NCI-H1105 treated with DMSO at 0.1 percent for 48 hours (cell line): ENCODE measurements at regions not wholly inside any gene's neighbourhood (a gene's known extent, or its start where the extent isn't known, plus 50 kb on each side); places are given as distances from the start of the nearest gene placed in this dataset.
A peak's percentile ranks its signal among the peaks of the same experiment; 100 is the strongest.
"Not testable (repeated sequence)": the region's sequence is repeated elsewhere in the genome, so short reads cannot be mapped to it uniquely, and the experiment has no call there.

ENCODE experiments used
- DNase-seq: peaks from one replicate; lab custom pipeline; 2025; lab: John Stamatoyannopoulos, UW

- DNase-seq: no peak
Observed at GRCh38 chr12:19988948-19989347, 379.4 kb upstream of the PDE3A start.

GRCh38 chr12:19991146-19991545, 377.2 kb upstream of the PDE3A start:
- DNase-seq: no peak

- no peak for DNase-seq
Observed at GRCh38 chr12:19992311-19992710, 376.0 kb upstream of the PDE3A start.

- no peak for DNase-seq
Observed at GRCh38 chr12:19994968-19995367, 373.4 kb upstream of the PDE3A start.

- DNase-seq: no peak
Observed at GRCh38 chr12:19997656-19998400, 370.5 kb upstream of the PDE3A start.

DNA sequence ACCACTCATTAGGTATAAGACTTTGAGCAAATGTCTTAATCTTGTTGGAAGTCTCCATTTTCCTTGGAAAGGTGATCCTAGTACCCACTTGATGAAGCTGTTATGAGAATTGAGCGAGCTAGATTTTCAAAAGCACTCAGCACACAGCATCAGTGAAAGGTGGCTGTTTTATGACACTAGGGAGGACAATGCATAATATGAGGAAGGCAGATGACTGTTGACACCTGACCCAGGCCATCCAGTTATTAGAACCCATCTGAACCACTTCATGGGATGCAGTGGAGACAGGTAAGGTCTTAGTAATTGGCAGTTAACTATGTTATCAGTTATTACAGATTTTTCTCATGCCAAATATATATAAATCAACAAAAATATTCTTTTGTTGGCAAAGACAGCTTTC, 369.9 kb upstream of the PDE3A start:
- no peak for DNase-seq

GRCh38 chr12:19998961-19999804, 369.2 kb upstream of the PDE3A start:
- DNase-seq: no peak

GRCh38 chr12:19999805-20000138, 368.6 kb upstream of the PDE3A start:
- DNase-seq: no peak

GRCh38 chr12:20000229-20000849, 368.0 kb upstream of the PDE3A start:
- peak; percentile 32 for DNase-seq

DNA sequence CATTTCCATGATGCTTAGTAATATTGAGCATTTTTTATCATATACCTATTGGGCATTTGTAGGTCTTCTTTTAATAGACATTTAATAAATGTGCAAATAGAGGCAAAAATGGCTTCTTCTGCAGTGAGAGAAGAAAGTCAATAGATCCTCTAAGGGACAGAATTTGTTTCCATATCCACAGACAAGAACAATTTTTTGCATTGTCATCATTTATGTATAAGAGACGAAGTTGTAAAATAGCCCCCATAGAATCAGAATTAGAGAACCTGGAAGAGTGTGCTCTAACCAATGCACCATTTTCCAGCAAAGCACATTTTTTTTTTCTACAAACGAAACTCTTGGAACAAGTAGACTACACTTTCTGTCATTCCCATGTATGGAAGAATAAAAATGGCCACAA, 365.1 kb upstream of the PDE3A start:
- DNase-seq: no peak

DNA sequence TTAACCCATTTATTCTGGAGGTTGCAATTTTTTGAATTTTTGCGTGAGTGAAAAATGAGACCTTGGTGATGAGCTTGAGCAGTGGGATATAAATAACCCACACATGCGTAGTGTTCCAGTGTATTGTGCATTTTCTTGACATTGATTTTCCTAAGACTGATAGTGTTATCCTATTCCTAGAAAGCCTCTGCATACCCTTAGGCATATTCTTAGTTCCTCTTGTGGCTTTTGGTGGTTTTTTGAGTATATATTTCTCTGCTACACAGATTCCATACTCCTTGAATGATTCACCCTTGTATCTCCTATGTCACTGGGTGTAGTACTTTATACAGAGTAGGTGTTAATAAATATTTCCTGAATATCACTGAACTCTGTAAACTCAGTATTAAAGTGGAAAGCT, 363.4 kb upstream of the PDE3A start:
- no peak for DNase-seq

GRCh38 chr12:20006871-20007730, 361.2 kb upstream of the PDE3A start:
- no peak for DNase-seq

GRCh38 chr12:20009965-20010364, 358.4 kb upstream of the PDE3A start:
- DNase-seq: not testable (repeated sequence)

GRCh38 chr12:20011200-20011599, 357.1 kb upstream of the PDE3A start:
- DNase-seq: peak; percentile 72

DNA sequence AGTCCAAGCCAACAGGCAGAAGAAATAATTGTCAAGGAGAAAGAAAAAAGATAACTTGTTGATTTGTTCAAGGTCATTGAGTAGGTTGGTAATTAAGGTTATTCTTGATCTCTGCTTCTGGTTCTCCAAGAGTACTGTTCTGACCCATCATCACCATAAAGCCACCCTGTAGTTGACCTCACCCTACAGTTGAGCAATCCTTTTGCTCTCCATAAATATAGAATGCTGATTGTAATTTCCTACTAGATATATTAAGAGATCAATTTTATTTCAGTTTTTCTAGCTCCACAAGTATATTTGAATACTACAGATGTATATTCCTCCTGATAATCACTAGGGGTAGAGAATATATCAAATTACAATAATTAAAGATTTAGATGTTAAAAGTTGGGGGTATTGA, 350.5 kb upstream of the PDE3A start:
- DNase-seq: no peak

DNA sequence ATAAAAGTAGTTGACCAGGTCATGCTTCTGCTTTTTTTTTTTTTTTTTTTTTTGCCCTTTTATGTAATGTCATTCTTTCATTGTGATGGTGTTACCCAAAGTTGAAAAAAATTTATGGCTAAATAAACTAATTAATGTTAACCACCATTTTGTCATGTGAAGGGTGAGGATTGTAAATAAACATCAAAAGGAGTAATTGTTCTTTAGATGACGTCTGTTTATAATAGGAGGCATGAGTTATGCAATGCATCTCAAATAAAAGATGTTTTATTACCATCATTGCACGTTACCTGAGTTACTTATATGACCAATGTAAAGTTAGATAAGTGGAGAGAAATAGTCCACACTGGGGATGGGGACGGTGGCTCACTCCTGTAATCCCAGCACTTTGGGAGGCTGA, 349.9 kb upstream of the PDE3A start:
- DNase-seq: no peak

DNA sequence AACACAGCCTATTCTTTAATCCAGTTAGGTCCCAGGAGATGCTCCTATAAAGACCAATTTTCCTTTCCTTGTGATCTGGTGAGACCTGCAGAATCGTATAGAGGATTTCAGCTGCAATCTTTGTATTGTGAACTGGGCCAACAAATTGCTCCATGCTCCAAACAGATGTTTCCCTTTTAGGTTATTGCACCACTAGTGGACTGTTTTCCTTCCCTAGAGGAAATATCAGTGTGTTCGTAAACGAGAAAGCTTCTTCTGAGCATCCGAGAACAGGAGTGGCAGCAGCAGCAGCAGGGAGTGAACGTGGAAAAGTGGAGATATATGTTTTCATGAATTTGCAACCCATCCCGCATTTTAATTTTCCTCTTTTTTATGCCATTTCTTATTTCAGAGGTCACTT, 344.1 kb upstream of the PDE3A start:
- no peak for DNase-seq

DNA sequence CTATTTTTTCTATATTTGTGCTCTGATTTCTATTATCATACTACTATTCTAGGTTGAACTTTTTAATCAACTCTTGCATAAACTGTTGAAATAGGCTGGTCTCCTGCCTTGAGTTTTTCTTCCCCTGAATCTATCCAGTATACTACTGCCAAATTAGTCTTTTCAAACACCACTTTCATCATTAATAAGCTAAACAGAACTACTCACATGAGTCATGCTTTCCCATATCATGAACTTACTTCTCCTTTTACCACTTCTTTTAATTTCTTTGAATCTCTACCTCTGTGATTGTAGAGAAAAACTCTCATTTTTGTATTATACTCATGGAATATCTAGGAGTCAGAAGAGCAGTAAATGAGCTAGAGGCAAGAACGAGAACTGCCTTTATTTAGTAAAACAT, 340.3 kb upstream of the PDE3A start:
- DNase-seq: no peak

DNA sequence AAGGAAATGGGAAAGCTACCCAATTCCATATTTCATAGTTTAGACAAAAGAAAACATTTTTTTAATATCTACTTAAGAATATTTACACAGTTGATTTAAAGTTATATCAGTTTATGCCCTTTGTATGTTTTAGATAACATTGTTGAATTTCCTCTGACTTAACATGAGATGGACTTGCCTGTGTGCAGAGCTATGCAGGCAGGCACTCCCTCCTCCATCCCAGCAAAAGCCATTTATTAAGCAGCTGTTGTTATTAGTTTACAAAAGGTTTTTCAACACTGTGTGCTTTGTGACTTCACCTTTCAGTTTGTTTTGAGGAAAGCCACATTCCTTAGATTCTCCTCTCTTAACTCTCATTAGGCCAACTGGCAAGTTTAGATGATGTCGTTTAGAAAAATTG, 337.5 kb upstream of the PDE3A start:
- DNase-seq: no peak

- DNase-seq: no peak
Observed at GRCh38 chr12:20039562-20039961, 328.8 kb upstream of the PDE3A start.

- no peak for DNase-seq
Observed at GRCh38 chr12:20040184-20040583, 328.2 kb upstream of the PDE3A start.

GRCh38 chr12:20040831-20041230, 327.5 kb upstream of the PDE3A start:
- DNase-seq: no peak
